ENCODE measurements at regions not wholly inside any gene's neighbourhood (a gene's known extent, or its start where the extent isn't known, plus 50 kb on each side); places are given as distances from the start of the nearest gene placed in this dataset.

- TF ChIP-seq CTCF (IDR thresholded peaks at IDR 0.05; ENCODE audit: insufficient read depth, low read depth, low read length) = no peak
- DNase-seq (ENCODE audit: low read depth) = no peak
- no peak overlapping the region for H3K4me3 ChIP-seq (ENCODE audit: low read depth, low read length)
These were observed 49.9 kb upstream of the WSB1 start for GRCh38 chr17:27244011-27244410.

Measured in fibroblast of villous mesenchyme (primary cell).